ENCODE measurements at regions not wholly inside any gene's neighbourhood (a gene's known extent, or its start where the extent isn't known, plus 50 kb on each side); places are given as distances from the start of the nearest gene placed in this dataset.

DNA sequence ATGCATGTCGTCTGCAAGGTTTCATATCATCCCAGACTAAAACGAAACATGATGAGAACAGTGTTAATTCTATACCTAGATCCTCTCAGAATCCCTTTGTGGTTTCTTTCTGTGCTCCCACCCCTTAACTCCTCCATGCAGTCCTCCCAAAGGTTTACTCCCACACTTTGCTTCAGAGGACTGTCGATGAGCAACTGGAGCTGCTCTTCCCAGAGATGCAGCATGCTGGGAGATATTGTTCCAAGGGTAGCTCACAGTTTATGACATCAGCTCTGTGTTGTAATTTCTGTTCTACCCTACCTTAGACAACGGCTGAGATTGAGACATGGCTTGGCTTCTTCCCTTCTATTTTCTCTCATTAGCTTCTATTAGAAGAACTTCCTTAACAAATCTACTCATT is 313.0 kb upstream of the COL8A1 start:
- TF ChIP-seq CTCF (IDR thresholded peaks at IDR 0.05), result no peak
- TF ChIP-seq POLR2A (IDR thresholded peaks at IDR 0.05), result no peak
- TF ChIP-seq EP300 (IDR thresholded peaks at IDR 0.05), result no peak
- no peak for TF ChIP-seq POLR2AphosphoS5 (IDR thresholded peaks at IDR 0.05)

Data from sigmoid colon (tissue), 4 donors.